ENCODE measurements at regions not wholly inside any gene's neighbourhood (a gene's known extent, or its start where the extent isn't known, plus 50 kb on each side); places are given as distances from the start of the nearest gene placed in this dataset.

GRCh38 chr2:188903740-188904139, 70.4 kb upstream of the COL3A1 start:
- Histone ChIP-seq H3F3A (ENCODE audit: insufficient read depth) (no peaks in the 10 kb centered on the region), H3K9me2 (replicated peaks; ENCODE audit: insufficient read depth, low read length) (no peaks in the 10 kb centered on the region), H3K27me3 (ENCODE audit: low read length) (no peaks in the 10 kb centered on the region), H3K9me3 (ENCODE audit: insufficient read depth, low read length) (no peaks in the 10 kb centered on the region), H3K4me3 (ENCODE audit: insufficient read depth, low read length, poor library complexity, severe bottlenecking) (no peak overlapping the region), H2AFZ (ENCODE audit: low read depth, low read length, severe bottlenecking) (no peak overlapping the region), H3K27ac (ENCODE audit: low read depth, low read length) (no peak overlapping the region), H3K36me3 (ENCODE audit: low read length) (no peaks in the 10 kb centered on the region), H3K79me2 (ENCODE audit: insufficient read depth, low read length) (no peaks in the 10 kb centered on the region), H3K9ac (ENCODE audit: low read length) (no peak overlapping the region), H3K4me2 (ENCODE audit: low read depth, low read length, poor library complexity, severe bottlenecking) (no peak overlapping the region), H4K20me1 (ENCODE audit: low read depth, low read length) (no peaks in the 10 kb centered on the region)
- TF ChIP-seq EZH2phosphoT487 (conservative IDR thresholded peaks at IDR 0.05; ENCODE audit: low read length) (no peak), CTCF (IDR thresholded peaks at IDR 0.05; ENCODE audit: insufficient read depth, low read length, poor library complexity, severe bottlenecking) (no peak)

- TF ChIP-seq EZH2phosphoT487 (conservative IDR thresholded peaks at IDR 0.05; ENCODE audit: low read length): no peak
- TF ChIP-seq CTCF (IDR thresholded peaks at IDR 0.05; ENCODE audit: insufficient read depth, low read length, poor library complexity, severe bottlenecking): no peak
- no peaks in the 10 kb centered on the region for H3K79me2 ChIP-seq (ENCODE audit: insufficient read depth, low read length)
- no peak overlapping the region for H3K4me2 ChIP-seq (ENCODE audit: low read depth, low read length, poor library complexity, severe bottlenecking)
- no peaks in the 10 kb centered on the region for H3F3A ChIP-seq (ENCODE audit: insufficient read depth)
- H4K20me1 ChIP-seq (ENCODE audit: low read depth, low read length): no peaks in the 10 kb centered on the region
- no peaks in the 10 kb centered on the region for H3K36me3 ChIP-seq (ENCODE audit: low read length)
- H3K9ac ChIP-seq (ENCODE audit: low read length): no peak overlapping the region
- no peak overlapping the region for H2AFZ ChIP-seq (ENCODE audit: low read depth, low read length, severe bottlenecking)
- H3K27me3 ChIP-seq (ENCODE audit: low read length): no peaks in the 10 kb centered on the region
- no peaks in the 10 kb centered on the region for H3K9me3 ChIP-seq (ENCODE audit: insufficient read depth, low read length)
- H3K9me2 ChIP-seq (replicated peaks; ENCODE audit: insufficient read depth, low read length): no peaks in the 10 kb centered on the region
- no peak overlapping the region for H3K4me3 ChIP-seq (ENCODE audit: insufficient read depth, low read length, poor library complexity, severe bottlenecking)
- H3K27ac ChIP-seq (ENCODE audit: low read depth, low read length): no peak overlapping the region
These were observed 65.1 kb upstream of the COL3A1 start for GRCh38 chr2:188909036-188909435.

- no peak for TF ChIP-seq EZH2phosphoT487 (conservative IDR thresholded peaks at IDR 0.05; ENCODE audit: low read length)
- Histone ChIP-seq H3K4me3 (ENCODE audit: insufficient read depth, low read length, poor library complexity, severe bottlenecking) (no peak overlapping the region), H3K27ac (ENCODE audit: low read depth, low read length) (no peak overlapping the region), H3K9ac (ENCODE audit: low read length) (no peak overlapping the region), H3F3A (ENCODE audit: insufficient read depth) (no peaks in the 10 kb centered on the region), H3K9me2 (replicated peaks; ENCODE audit: insufficient read depth, low read length) (no peaks in the 10 kb centered on the region), H3K79me2 (ENCODE audit: insufficient read depth, low read length) (no peaks in the 10 kb centered on the region), H2AFZ (ENCODE audit: low read depth, low read length, severe bottlenecking) (no peak overlapping the region), H4K20me1 (ENCODE audit: low read depth, low read length) (no peaks in the 10 kb centered on the region), H3K36me3 (ENCODE audit: low read length) (no peaks in the 10 kb centered on the region), H3K4me2 (ENCODE audit: low read depth, low read length, poor library complexity, severe bottlenecking) (no peak overlapping the region), H3K9me3 (ENCODE audit: insufficient read depth, low read length) (no peaks in the 10 kb centered on the region), H3K27me3 (ENCODE audit: low read length) (no peaks in the 10 kb centered on the region)
These were observed 57.4 kb upstream of the COL3A1 start for GRCh38 chr2:188916736-188917135.

- Histone ChIP-seq H3K9me3 (ENCODE audit: insufficient read depth, low read length) (no peaks in the 10 kb centered on the region), H3K4me3 (ENCODE audit: insufficient read depth, low read length, poor library complexity, severe bottlenecking) (no peak overlapping the region), H3K27ac (ENCODE audit: low read depth, low read length) (no peak overlapping the region), H3K36me3 (ENCODE audit: low read length) (no peaks in the 10 kb centered on the region), H3F3A (ENCODE audit: insufficient read depth) (no peaks in the 10 kb centered on the region), H3K9me2 (replicated peaks; ENCODE audit: insufficient read depth, low read length) (no peaks in the 10 kb centered on the region), H3K79me2 (ENCODE audit: insufficient read depth, low read length) (no peaks in the 10 kb centered on the region), H3K27me3 (ENCODE audit: low read length) (no peaks in the 10 kb centered on the region), H3K9ac (ENCODE audit: low read length) (no peak overlapping the region), H4K20me1 (ENCODE audit: low read depth, low read length) (no peaks in the 10 kb centered on the region), H2AFZ (ENCODE audit: low read depth, low read length, severe bottlenecking) (no peak overlapping the region), H3K4me2 (ENCODE audit: low read depth, low read length, poor library complexity, severe bottlenecking) (no peak overlapping the region)
- TF ChIP-seq CTCF (IDR thresholded peaks at IDR 0.05; ENCODE audit: insufficient read depth, low read length, poor library complexity, severe bottlenecking) (no peak), EZH2phosphoT487 (conservative IDR thresholded peaks at IDR 0.05; ENCODE audit: low read length) (no peak)
These were observed 56.5 kb upstream of the COL3A1 start for GRCh38 chr2:188917632-188918031.

All from SU-DHL-6 (cell line).